ENCODE measurements at regions not wholly inside any gene's neighbourhood (a gene's known extent, or its start where the extent isn't known, plus 50 kb on each side); places are given as distances from the start of the nearest gene placed in this dataset.

DNA sequence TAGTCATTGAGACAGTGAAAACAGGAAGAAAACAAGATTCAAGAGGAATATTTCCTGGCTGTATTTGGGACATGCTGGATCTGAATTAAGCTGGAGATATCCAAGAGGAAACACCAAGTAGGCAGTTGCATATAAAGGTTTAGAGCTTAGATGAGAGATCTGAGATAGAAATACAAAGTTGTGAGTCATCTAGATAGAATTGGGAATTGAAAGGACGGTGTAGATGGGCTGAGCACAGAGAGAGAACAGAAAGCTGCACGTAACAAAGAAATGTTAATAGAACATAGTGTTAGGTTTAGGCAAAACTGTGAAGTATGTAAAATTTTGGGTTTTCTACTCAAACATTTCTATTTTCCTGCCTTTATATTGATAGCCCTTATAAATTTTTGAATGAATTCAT is 218.5 kb upstream of the TMEM196 start:
- no peaks in the 10 kb centered on the region; a peak in 2 of 8 replicates for H3K36me3 ChIP-seq (ENCODE audit: control insufficient read depth in 2 of 4, insufficient read depth in 4 of 4, low read length in 3 of 4)
- no peak overlapping the region for H3K56ac ChIP-seq (replicated peaks; ENCODE audit: insufficient read length, low read depth, low read length)
- no peak overlapping the region for H3K9ac ChIP-seq (replicated peaks in 1 of 4; ENCODE audit: extremely low read depth in 1 of 4, low read depth in 3 of 4, low read length in 3 of 4)
- no peak overlapping the region for H3K4me2 ChIP-seq (ENCODE audit: insufficient read depth in 1 of 2, low read depth in 2 of 2, low read length in 2 of 2)
- no peak for TF ChIP-seq CBX5 (IDR thresholded peaks at IDR 0.05; ENCODE audit: low read depth, low read length)
- TF ChIP-seq, protein P1, sequence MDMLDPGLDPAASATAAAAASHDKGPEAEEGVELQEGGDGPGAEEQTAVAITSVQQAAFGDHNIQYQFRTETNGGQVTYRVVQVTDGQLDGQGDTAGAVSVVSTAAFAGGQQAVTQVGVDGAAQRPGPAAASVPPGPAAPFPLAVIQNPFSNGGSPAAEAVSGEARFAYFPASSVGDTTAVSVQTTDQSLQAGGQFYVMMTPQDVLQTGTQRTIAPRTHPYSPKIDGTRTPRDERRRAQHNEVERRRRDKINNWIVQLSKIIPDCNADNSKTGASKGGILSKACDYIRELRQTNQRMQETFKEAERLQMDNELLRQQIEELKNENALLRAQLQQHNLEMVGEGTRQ (IDR thresholded peaks at IDR 0.05; ENCODE audit: low read length), result no peak
- no peak for TF ChIP-seq HDAC6 (IDR thresholded peaks at IDR 0.05; ENCODE audit: low read depth, low read length)
- no peaks in the 10 kb centered on the region for H3K79me1 ChIP-seq (ENCODE audit: low read depth, low read length)
- H3K4ac ChIP-seq (replicated peaks; ENCODE audit: insufficient read length, low read depth, low read length), result no peak overlapping the region
- H3K9me3 ChIP-seq (ENCODE audit: insufficient read depth in 2 of 2, low read depth in 1 of 2, low read length in 1 of 2), result no peaks in the 10 kb centered on the region
- H2BK20ac ChIP-seq (ENCODE audit: low read length), result no peak overlapping the region
- no peaks in the 10 kb centered on the region for H3K23me2 ChIP-seq (ENCODE audit: low read depth, low read length)
- ChIA-PET POLR2A (ENCODE audit: partially characterized antibody) (interaction anchor here (1.4 to 1.5 kb wide), 2 partner anchors 12 to 16 kb away, joined by 3 to 4 read pairs; no protein-coding TSS in a partner anchor), CTCF (ENCODE audit: partially characterized antibody) (interaction anchor here (1.0 to 1.5 kb wide), 4 partner anchors 8 to 160 kb away, joined by 3 to 7 read pairs (median 4); no protein-coding TSS in a partner anchor)
- H2BK15ac ChIP-seq (ENCODE audit: low read length), result no peak overlapping the region
- no peak overlapping the region for H2BK12ac ChIP-seq (ENCODE audit: low read depth, low read length)
- no peak for DNase-seq (ENCODE audit: low read depth in 1 of 2, low spot score in 2 of 2)
- no peak overlapping the region for H3K18ac ChIP-seq (ENCODE audit: extremely low read depth, low read length)
- WGBS, 2 experiments (ENCODE audit: extremely low coverage in 1 of 2, insufficient coverage in 1 of 2, insufficient read length in 1 of 2, insufficient replicate concordance in 2 of 2, low coverage in 1 of 2, low lambda C conversion rate in 2 of 2, missing lambda C conversion rate in 1 of 2), result 91% methylated on average over 2 of the region's 2 CpGs; no CpG with 5 or more reads in 1 of the 2 experiments
- H4K8ac ChIP-seq (ENCODE audit: extremely low read depth, insufficient read depth, low read length), result no peak overlapping the region
- H3K4me1 ChIP-seq (replicated peaks in 1 of 4; ENCODE audit: control insufficient read depth in 3 of 4, insufficient read depth in 4 of 4, low read length in 3 of 4), result no peaks in the 10 kb centered on the region; a peak in 1 of 7 replicates
- H4K91ac ChIP-seq (replicated peaks; ENCODE audit: insufficient read length, low read length), result no peak overlapping the region
- FAIRE-seq, result no peak
- H2AFZ ChIP-seq (ENCODE audit: low read length), result no peak overlapping the region
- no peak overlapping the region for H3K14ac ChIP-seq (ENCODE audit: insufficient read length)
- no peaks in the 10 kb centered on the region for H3K27me3 ChIP-seq (replicated peaks in 1 of 4; ENCODE audit: control insufficient read depth in 3 of 4, extremely low read depth in 1 of 4, insufficient read depth in 3 of 4, low read length in 3 of 4)
- no peaks in the 10 kb centered on the region for H4K20me1 ChIP-seq (replicated peaks in 1 of 2; ENCODE audit: control insufficient read depth in 1 of 2, insufficient read depth in 2 of 2, low read length in 2 of 2)
- H3K27ac ChIP-seq (ENCODE audit: low read depth, low read length), result no peak overlapping the region
- no peaks in the 10 kb centered on the region; a peak in 1 of 4 replicates for H3K79me2 ChIP-seq (ENCODE audit: control insufficient read depth in 1 of 2, insufficient read depth in 2 of 2, low read length in 2 of 2)
- H2AK5ac ChIP-seq (ENCODE audit: low read depth, low read length), result no peak overlapping the region
- no peak overlapping the region for H3K23ac ChIP-seq (ENCODE audit: insufficient read length)
- no peak overlapping the region for H2BK120ac ChIP-seq (replicated peaks; ENCODE audit: low read depth, low read length)
- no peak overlapping the region for H2BK5ac ChIP-seq (ENCODE audit: low read depth, low read length)
- no peak overlapping the region for H4K5ac ChIP-seq (ENCODE audit: insufficient read length, low read depth, low read length)
- H3K4me3 ChIP-seq (ENCODE audit: extremely low read depth in 1 of 4, insufficient read depth in 2 of 4, low read depth in 3 of 4, low read length in 4 of 4), result no peak overlapping the region

All from H1 (cell line).